Activated effector memory CD4-positive, alpha-beta T cell treated with anti-CD3 and anti-CD28 coated beads, Interleukin-2, amount 50 U/mL, for 16 hours (primary cell): ENCODE measurements at regions not wholly inside any gene's neighbourhood (a gene's known extent, or its start where the extent isn't known, plus 50 kb on each side); places are given as distances from the start of the nearest gene placed in this dataset.
"Not testable (repeated sequence)": the region's sequence is repeated elsewhere in the genome, so short reads cannot be mapped to it uniquely, and the experiment has no call there.

Experiments used
- DNase-seq: peaks from one replicate; pipeline ENCODE4 v3.0.0-alpha.2; 2020

DNA sequence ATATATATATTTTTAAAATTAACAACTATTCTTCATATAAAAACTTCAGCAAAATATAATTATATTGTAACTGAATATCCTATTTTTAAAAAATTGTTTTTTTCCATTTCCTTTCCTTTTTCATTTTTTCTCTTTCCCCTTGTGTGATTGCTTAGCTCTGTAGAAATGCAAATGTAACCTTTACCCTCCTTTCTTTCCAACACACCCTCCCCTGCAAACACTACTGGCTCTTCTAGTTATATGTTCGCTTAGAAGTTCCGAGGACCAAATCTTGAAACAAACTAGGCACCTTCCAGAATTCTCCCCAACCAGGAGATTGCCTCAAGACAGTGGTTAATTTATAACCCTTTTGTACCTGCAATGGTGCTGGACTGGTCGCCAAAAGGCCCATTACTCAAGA lies 1980.0 kb upstream of the CDH6 start:
- no peak for DNase-seq

DNA sequence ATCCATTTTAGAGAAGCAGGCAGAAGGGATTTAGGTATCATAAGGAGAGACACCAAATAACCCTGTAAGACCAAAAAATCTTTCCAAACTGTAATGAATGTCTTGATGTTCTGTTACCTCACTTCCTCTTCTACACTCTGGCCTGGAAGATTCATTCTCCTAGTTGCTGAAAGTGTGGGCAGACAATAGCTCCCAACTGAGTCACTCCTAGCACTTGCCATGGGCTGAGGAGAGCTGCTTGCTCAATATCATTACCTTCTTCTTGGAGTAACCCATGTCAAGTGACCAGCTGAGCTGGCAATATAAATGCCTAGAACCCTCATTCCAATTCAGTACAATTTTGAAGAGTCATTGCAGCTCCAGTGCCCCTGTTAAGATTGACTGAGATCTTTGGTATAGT lies 1985.5 kb upstream of the CDH6 start:
- no peak for DNase-seq

DNA sequence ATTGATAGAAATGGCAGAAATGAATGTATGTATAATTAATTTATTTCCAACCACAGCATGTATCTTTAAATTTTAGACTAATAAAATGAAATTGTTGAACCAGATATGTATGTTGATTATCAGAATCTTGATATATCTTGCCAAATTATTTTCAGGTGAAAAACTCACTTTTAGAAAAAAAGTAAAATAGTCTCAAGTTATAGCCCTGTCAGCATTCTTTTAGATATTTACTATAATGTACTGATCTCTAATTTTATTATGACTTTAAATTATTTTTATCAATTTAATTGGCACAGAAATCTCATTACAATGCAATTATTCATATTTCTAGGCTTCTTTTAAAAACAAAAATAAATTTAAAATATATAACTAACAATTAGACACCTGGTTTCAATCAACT lies 1990.4 kb upstream of the CDH6 start:
- no peak for DNase-seq

GRCh38 chr5:29197631-29198454 lies 1995.6 kb upstream of the CDH6 start:
- DNase-seq, result no peak

- DNase-seq, result no peak
Measured at GRCh38 chr5:29193972-29194371, 1999.5 kb upstream of the CDH6 start.

DNA sequence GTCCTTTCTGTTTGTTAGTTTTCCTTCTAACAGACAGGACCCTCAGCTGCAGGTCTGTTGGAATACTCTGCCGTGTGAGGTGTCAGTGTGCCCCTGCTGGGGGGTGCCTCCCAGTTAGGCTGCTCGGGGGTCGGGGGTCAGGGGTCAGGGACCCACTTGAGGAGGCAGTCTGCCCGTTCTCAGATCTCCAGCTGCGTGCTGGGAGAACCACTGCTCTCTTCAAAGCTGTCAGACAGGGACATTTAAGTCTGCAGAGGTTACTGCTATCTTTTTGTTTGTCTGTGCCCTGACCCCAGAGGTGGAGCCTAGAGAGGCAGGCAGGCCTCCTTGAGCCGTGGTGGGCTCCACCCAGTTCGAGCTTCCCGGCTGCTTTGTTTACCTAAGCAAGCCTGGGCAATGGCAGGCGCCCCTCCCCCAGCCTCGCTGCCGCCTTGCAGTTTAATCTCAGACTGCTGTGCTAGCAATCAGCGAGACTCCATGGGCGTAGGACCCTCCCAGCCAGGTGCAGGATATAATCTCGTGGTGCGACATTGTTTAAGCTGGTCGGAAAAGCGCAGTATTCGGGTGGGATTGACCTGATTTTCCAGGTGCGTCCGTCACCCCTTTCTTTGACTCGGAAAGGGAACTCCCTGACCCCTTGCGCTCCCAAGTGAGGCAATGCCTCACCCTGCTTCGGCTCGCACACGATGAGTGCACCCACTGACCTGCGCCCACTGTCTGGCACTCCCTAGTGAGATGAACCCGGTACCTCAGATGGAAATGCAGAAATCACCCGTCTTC lies 2002.0 kb upstream of the CDH6 start:
- not testable (repeated sequence) for DNase-seq

DNA sequence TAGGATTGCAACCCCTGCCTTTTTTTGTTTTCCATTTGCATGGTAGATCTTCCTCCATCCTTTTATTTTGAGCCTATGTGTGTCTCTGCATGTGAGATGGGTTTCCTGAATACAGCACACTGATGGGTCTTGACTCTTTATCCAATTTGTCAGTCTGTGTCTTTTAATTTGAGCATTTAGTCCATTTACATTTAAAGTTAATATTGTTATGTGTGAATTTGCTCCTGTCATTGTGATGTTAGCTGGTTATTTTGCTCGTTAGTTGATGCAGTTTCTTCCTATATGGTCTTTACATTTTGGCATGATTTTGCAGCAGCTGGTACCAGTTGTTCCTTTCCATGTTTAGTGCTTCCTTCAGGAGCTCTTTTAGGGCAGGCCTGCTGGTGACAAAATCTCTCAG lies 2003.1 kb upstream of the CDH6 start:
- DNase-seq, result not testable (repeated sequence)

GRCh38 chr5:29186380-29186779 lies 2007.1 kb upstream of the CDH6 start:
- not testable (repeated sequence) for DNase-seq

DNA sequence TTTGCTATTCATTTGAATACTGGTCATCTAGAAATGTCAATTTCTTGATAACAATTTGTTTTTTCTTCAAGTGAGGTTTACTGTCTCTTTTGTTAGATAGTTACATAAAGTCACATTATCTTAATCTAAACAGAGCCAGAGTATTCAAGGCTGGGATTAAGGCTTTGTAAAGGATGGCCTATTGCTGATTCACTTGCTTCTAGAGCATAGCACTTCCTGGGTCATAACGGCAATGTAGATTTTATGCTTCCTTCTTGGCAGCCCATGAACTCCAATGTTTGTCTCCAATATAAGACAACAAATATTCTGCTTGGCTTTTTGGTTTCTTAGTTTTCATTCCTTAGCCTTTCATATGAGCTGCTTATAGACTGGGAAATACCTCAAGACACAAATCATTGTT lies 2007.9 kb upstream of the CDH6 start:
- DNase-seq, result no peak

- no peak for DNase-seq
Measured at GRCh38 chr5:29175774-29176173, 2017.7 kb upstream of the CDH6 start.

- no peak for DNase-seq
Measured at GRCh38 chr5:29170599-29170998, 2022.9 kb upstream of the CDH6 start.

DNA sequence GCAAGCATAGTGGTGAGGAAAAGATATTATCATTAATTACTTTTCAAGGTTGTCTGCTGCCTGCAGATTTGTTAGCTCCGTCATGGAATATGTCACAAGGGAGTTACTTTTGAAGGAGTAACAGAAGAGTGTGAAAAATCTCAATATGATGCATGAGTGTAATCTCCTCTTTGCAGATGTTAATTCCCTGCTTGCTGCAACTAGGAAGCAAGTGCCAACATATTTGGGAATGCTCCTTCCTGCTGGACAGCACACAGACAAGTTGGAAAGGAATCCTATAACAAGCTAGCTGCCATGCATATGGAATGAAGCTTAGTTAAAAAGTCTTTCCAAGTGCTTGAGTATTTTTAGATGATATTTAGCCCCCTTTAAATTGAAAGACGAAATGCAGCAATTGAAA lies 2023.6 kb upstream of the CDH6 start:
- no peak for DNase-seq

- no peak for DNase-seq
Measured at GRCh38 chr5:29162297-29162696, 2031.2 kb upstream of the CDH6 start.

DNA sequence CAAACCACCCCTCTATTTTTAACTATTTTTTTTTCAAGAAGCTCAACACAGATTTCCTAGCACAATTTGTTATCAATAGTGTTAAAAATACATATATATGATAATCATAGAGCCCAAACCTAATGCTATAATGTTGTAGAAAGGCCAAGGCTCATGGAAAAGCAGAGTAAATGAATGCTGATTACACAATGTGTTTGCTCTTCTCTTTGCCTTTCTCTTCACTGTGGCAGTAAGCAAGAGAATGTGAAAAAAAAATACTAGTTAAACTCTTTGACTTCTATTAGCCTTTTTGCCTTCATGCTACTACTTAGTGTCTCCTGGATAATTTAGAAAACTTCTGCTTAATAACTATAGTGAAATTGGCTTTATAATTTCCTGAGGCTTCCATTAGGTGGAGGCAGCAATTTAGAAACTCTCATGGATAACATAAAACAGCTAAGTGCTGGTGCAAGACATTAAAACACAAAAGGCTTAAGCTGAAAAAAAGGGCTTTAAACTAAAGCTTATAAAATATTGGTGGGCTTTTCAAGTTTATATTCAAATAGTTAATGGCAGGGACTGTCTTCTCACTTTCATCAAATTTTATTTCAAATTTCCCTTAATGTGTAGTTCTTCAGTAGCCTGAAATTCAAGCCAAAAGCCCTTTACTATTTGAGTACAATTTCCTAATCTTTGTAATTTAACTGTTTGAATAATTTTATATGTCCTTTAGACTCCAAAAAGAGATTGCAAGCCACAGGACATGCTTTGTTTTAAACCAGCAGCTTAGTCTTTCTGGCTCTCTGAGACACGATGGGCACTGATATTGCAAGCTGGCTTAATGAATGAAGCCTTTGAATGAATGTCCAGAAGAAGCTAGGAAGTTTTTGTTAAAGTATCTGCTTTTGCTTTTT lies 2031.8 kb upstream of the CDH6 start:
- no peak for DNase-seq

DNA sequence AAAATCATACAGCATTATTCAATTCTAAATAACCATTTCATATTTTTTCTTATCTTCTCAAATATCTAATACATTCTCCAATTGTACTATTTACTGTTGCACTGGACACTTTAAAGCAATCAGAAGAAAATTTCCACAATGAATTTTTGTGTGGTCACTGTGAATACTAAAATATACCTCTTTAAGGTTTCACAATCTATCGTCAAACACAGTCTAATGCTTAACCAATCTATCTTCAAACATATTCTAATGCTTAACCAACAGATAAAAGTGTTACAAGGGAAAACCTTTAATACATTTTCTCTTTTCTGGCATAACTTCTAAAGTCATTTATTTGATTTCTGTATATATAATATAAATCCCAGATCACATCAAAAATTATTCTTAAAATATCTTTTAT lies 2035.5 kb upstream of the CDH6 start:
- DNase-seq, result no peak

DNA sequence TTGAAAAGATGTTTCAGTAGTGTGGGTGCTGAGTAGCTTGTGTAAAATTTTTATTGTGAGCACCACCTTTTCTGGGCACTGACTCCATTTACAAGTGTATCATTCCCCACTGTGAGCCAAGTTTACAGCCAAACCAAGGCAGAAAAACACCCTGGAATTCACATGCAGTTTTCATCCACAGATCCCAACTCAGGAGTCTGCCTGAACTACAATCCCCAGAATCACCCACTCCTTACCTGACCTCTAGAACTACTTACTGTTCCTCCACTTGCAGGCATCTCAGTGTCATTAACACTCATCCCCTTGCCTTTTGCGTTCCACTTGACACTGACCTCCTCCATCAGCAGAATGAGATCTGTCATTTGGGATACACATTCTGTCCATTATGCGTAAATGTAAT lies 2042.6 kb upstream of the CDH6 start:
- DNase-seq, result no peak

DNA sequence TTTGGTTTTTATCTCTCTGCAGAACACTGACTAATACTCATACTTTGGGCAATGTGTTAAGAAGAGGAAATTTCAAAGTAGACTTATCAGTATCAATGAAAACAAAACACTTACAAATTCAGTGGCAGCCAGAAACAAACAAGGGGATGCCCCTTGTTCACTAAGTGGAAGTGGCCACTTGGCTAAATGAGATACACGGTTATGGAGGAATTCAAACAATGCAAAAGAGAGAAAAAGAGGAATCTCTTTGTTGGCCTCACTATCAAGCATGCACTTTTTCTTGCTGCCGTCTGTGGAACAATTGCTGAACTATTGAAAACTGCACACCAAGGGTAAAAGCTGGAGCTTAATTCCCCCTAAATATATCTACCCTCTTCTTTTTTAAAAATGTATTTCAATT lies 2044.9 kb upstream of the CDH6 start:
- DNase-seq, result no peak

GRCh38 chr5:29148073-29148472 lies 2045.4 kb upstream of the CDH6 start:
- DNase-seq, result no peak

DNA sequence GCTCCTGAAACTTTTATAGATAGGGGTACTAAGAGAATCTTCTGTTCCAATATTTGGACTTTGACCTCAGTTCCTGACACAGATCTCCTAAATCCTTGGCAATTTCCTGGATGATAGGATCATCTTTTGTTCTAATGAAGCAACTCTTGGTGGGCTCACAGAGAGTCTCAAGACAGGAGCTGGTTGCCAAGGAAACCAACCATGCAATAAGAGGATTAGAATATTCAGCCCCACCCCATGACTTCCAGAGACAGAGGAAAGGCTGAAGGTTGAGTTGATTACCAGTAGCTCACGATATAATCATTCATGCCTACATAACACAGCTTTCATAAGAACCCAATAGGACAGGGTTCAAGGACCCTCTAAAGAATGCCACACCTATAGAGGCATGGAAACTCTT lies 2050.2 kb upstream of the CDH6 start:
- DNase-seq, result no peak

GRCh38 chr5:29134418-29134817 lies 2059.1 kb upstream of the CDH6 start:
- no peak for DNase-seq

GRCh38 chr5:29131285-29131684 lies 2062.2 kb upstream of the CDH6 start:
- no peak for DNase-seq

GRCh38 chr5:29130786-29131185 lies 2062.7 kb upstream of the CDH6 start:
- DNase-seq, result no peak

DNA sequence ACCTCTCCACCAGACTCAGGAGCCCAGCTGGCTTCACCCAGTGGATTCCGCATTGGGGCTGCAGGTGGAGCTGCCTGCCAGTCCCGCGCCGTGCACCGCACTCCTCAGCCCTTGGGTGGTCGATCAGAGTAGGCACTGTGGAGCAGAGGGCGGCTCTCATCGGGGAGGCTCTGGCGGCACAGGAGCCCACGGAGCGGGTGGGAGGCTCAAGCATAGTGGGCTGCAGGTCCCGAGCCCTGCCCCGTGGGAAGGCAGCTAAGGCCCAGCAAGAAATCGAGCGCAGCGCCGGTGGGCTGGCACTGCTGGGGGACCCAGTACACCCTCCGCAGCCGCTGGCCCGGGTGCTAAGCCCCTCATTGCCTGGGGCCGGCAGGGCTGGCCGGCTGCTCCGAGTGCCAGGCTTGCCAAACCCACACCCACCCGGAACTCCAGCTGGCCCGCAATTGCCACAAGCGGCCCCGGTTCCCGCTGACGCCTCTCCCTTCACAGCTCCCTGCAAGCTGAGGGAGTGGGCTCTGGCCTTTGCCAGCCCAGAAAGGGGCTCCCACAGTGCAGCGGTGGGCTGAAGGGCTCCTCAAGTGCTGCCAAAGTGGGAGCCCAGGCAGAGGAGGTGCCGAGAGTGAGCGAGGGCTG lies 2065.8 kb upstream of the CDH6 start:
- not testable (repeated sequence) for DNase-seq
